ENCODE measurements at regions not wholly inside any gene's neighbourhood (a gene's known extent, or its start where the extent isn't known, plus 50 kb on each side); places are given as distances from the start of the nearest gene placed in this dataset.

DNA sequence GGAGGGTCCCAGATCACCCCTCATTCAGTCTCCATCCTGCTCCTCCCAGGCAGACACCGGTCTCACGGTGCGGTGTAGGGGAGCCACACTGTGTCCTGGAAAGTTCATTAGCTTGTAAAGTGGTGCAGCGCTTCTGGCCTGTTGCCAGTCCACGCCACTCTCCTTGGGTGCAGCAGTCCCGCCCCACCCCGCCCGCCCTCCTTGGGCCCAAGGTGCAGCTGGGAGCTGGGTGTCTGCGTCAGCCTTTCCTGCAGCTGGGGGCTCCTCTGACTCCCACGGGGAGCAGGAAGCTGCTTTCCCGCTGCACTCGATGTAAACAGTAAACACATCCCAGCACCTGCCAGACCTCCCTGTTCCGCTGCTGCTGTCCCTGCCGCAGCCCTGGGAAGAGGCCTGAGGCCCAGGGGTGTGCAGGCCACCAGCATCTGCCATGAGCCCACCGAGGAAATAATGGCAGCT lies 53.8 kb upstream of the ASB18 start:
- no peak for DNase-seq

DNA sequence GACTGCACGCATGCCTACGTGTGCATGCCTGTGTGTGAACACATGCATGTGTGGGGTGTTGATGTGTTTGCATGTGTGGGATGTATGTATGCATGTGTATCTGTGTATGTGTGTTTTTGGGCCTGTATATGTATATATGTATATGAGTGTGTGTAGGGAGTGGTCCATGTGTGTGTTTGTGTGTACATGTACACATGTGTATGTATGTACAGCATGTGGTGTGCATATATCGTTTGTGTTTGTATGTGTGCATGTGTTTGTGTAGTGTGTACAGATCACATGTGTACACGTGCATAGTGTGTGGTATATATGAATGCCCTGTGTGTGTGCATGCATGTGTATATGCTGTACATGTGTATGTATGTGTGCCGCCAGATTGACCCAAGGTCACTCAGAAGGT lies 54.2 kb upstream of the ASB18 start:
- no peak for DNase-seq

GRCh38 chr2:236319036-236319435 lies 54.8 kb upstream of the ASB18 start:
- no peak for DNase-seq

GRCh38 chr2:236321415-236321814 lies 57.2 kb upstream of the ASB18 start:
- DNase-seq: no peak

GRCh38 chr2:236333417-236334121 lies 69.4 kb upstream of the ASB18 start:
- DNase-seq: no peak

DNA sequence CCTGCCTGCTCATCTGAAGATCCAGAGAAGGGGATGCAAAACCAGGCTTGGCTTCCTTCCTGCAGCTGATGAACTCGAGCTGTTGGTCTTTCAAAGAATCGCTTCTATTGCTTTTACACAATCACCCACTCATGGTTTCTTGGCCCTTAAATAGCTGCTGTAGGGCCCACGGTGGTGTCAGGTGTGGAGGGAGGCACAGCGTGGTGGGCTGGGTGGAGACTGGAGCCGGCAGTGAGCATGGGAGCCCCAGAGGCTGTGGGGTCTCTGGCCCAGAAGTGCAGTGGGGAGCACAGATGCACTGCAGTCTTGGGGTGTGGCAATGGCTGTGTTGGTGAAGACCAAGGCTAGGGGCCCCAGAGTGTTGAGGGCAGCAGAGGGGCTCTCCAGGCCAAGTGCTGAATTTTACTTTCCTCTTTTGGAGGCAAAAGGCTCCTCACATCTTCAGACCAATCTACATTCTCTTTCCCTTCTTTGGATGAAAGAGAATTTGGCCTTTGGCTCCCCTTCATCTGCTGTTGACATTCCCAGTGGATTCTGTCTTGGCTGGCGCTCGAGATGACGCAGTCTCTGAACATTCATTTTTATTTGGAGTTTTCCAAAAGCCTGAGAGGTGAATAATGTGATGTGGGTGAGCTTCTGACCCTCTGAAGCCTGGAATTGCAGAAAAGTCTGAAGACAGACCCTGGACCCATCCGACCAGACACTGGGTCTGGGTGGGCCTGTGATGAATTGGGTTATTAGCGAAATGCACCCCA lies 70.1 kb upstream of the ASB18 start:
- no peak for DNase-seq

DNA sequence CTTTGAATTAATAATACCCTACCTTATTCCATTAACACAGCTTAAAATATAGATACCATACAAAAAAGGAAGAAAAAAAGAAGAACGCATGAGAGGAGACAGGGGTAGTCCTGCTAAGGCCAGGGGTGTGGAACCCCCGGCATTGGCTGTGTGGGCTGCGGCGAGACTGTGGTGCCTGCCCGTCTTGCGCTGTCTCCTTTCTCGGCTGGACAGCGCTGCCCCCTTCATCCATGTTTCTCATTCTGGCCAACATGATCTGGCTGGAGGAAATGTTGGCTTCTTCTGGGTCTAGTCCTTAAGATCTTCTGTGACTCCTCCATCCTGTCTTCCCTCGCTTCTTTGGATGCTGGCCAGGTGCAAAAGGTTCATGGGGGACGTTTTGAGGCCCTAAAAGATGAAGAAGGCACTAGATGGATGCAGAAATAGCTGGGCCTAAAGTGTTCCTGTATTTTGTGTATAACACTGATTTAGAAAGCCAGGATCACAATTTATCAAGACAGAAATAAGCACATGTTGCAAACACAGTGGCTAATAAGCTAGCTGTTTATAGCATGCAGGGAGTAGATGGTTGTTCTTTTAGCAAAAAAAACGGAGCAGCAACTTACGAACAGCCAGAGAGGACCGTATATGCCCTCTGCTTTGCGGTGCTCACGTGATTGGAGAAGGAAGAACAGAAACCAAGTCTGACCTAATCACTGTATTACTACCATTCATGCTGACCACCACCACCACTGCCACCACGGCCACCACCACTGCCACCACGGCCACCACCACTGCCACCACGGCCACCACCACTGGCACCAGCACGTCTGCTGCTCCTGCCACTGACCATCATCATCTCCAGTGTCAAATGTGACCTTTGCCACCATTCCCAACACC lies 71.7 kb upstream of the ASB18 start:
- DNase-seq: no peak

DNA sequence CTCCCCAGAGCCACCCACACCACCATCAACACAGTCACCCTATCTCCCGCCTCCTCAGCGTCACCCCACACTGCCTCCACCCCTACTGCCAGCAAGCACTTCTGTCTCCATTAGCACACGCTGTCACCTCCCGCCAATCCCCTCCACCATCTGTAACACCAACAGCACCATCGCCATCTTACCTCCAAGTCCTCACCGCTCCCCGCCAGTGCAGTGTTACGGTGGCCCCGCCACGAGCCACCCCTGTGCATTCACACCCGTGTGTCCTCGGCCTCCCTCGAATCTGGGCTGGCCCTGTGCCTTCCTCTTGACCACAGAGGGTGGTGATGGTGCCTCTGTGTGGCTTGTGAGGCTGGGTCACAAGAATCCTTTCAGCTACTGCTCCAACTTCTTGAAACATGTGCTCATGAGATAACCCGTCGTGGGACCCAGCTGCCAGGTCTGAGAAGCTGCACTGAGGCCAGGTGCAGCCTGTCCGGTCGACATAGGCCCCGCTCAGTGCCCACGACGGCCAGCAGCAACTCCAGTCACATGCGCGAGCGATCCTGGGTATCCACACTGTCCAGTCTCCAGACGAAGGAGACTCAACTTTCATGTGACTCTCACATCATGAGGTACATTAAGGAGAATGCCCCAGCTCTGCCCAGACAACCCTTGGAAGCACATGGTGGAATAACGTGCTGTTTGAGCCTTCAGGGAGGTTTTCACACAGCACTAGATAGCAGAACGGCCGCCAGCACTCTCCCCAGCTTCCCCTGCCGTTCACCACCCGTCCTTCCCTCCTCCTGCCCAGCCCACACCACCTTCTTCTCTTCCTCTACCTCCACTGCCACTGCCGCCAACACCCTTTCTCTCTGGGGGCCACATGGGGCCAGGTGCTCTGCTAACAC lies 72.6 kb upstream of the ASB18 start:
- DNase-seq: no peak

DNA sequence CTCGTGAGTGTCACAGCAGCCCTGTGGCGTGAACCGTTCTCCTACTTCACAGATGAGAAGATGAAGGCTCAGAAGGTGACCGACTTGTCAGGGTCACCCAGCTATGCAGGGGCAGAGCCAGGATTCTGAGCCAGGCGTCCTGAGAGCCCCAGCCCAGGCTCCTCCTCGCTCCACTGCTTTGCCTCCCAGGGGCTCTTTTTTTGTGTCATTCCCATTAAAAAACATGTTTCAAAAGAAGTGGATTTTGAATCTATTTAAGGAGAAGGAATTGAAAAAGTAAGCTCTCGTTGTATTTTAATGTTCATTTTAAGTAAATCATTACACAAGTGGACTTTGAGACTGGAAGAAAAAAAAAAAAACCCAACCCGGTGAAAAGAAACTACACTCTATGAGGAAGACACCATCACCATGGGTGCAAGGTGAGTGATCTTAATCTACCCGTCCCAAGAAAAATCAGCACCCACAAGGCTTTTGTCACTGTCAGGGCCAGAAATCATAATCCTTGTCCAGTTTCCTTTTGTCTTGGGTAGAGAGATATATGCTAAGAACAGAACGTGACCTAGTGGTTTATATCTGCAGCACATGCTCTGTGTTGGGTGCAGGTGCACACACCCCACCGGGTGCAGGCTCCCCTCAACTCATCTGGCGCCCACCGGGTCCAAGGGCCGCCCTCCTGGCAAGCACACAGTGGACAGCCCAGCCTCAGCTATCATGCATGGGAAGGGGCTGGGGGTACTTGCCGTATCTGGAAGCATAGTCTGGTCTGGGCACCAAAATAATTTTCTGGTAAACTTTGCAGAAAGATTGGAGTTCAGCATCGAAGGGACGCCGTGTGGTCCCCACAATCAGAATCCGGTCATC lies 73.5 kb upstream of the ASB18 start:
- no peak for DNase-seq

DNA sequence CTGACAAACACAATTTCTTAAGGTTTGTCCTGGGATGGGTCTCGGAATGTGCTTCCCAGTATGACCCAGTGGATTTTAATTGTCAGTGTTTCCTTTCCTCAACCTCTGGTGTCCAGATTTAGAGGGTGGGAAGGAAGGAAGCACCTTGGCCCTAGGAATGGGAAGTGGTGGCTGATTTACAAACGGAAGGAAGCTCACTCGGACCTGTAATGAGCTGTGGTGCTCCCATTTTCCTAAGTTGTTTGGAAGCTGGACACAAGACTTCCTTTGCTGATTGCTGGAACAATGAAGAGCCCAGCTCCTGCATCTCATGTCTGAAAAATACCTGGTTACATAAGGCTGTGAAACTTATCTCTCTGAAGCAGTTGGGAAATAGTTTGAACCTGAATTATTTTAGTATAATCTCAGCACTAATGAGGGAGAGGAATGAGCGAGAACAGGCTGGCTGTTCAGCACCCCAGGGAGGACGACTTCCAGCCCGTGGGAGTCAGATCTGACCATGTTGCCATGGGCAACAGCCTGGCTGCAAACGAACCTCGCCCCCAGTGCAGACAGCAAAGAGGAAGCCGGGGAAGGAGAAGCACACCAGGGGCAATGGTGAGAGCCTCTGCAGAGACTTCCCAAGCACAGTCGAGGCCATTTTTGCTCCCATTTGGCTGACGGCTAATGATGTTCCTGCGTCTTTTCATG lies 74.4 kb upstream of the ASB18 start:
- peak; percentile 41 for DNase-seq

DNA sequence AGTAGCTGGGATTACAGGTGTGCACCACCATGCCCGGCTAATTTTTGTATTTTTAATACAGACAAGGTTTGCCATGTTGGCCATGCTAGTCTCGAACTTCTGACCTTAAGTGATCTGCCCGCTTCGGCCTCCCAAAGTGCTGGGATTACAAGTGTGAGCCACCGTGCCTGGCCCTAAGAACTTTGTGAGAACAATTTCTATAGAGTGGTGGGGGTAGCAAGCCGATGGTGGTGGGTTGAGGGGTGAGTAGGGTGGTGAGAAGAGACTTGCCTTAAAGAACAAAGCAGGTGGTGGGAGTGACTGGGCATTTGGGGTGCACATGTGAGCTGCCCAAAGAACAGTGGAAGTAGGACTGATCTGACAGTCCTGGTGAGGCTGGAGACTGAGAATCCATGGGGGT lies 76.0 kb upstream of the ASB18 start:
- no peak for DNase-seq

- no peak for DNase-seq
Observed at GRCh38 chr2:236341067-236341466, 76.9 kb upstream of the ASB18 start.

GRCh38 chr2:236341721-236342120 lies 77.5 kb upstream of the ASB18 start:
- no peak for DNase-seq

DNA sequence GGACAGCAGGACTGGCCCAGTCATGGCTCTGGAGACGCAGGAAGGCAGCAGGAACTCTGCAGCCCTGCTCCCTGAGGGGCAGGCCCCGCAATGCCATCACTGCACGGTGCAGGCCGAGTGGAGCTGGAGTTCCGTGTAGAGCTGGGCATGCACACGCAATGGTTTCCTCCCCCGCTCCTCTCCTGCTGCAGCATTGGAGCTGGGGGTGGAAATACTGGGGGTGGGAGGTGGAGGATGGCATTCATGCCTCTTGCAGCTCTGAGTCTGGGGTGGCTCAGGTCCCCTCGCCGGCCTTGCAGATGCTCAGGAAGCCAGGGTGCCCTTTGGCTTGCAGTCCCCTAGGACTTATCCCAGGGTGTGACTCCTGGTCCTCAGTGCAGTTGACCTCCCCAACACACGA lies 78.3 kb upstream of the ASB18 start:
- DNase-seq: no peak

DNA sequence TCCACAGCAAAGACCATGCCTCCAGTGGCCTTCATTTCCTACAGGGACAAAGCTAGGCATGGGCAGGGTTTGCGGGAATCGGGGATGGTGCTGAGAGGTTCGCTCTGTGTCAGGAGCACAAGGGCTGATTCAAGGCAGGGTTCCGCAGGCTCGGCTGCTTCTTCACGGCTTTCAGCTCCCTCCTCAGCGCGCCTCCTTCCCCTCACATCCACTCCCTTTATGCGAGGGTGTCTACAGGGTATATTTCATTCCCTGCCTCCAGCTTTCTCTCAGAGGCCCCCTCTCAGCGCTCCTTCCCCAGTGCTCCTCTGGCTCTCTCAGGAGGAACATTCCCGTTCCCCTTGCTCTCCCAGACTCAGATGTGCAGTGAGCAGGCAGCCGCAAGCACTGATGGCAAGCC lies 78.7 kb upstream of the ASB18 start:
- DNase-seq: no peak

DNA sequence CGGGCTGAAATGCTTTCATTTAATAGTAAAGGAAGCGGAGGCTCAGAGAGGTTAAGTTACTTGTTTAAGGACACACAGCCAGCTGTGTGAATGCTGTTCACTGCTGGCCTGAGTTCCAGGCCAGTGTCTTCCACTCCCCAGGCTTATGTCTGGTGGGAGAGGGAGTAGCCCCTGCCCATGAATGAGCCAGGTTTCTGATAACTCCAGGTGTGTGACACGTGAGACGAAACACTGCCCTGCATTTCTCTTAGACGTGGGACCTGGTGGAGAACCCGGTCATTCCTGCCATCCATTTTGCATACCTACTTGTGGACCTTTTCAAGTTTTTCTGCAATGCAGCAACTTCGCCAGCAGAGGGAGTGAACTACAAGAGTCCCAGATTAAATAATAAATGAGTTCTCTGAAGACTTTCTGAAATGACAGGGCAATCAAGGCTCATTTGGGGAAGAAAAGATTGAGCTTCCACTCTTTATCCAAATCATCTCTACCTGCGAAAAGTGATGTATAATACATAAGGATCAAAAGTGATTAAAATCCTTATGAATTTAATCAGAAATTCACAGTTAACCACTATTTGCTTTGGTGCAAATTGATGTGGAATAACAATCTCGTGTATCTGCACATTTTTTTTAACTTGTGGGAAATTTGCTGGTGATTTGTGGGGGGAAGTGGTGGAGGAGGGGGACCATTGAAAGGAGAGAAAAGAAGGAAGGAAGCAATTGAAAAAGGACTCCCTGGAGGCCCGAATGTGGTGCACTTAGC lies 79.4 kb upstream of the ASB18 start:
- peak; percentile 26 for DNase-seq

DNA sequence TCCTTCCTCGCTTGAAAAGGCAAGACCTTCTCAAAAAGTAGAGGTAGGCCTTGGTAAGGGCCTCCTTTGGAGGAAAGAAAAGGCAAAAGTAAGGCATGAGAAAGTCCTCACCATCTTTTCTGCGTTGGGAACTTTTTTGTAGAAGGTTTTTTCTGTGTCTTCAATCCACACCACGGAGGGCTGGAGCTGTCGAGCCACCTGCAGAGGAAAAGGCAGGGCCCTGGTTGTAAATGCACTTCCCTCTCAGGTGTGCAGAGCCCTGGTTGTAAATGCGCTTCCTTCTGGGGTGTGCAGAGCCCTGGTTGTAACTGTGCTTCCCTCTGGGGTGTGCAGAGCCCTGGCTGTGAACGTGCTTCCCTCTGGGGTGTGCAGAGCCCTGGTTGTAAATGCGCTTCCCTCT lies 80.2 kb upstream of the ASB18 start:
- DNase-seq: no peak

- no peak for DNase-seq
Observed at GRCh38 chr2:236345081-236345714, 81.0 kb upstream of the ASB18 start.

GRCh38 chr2:236346366-236346765 lies 82.2 kb upstream of the ASB18 start:
- no peak for DNase-seq

GRCh38 chr2:236348279-236348678 lies 84.1 kb upstream of the ASB18 start:
- DNase-seq: no peak
